Activated naive CD4-positive, alpha-beta T cell treated with Interleukin-2 at 50 U/mL for 16 hours (primary cell): ENCODE measurements at regions not wholly inside any gene's neighbourhood (a gene's known extent, or its start where the extent isn't known, plus 50 kb on each side); places are given as distances from the start of the nearest gene placed in this dataset.

Source experiments
- DNase-seq: peaks from one replicate; pipeline ENCODE4 v3.0.0-alpha.2; 2020

DNA sequence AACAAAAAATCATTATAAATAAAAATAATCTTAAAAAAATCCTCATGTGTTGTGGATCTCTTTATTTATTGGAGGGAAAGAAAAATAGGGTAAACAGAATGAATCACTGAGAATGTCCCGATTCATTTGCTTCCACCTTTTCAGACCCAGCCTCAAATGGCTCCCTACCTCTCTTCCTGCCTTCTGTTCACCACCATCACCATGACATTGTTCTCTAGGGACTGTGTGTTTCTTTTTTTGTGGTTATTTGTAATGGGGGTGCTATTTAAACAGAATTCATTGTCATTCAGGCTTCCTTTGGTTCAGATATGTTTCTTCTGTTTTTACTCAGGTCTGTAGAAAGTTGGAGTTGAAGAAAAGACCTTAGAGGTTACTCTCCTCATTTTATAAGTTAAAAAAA is 198.2 kb downstream of the KIF4B start:
- no peak for DNase-seq

DNA sequence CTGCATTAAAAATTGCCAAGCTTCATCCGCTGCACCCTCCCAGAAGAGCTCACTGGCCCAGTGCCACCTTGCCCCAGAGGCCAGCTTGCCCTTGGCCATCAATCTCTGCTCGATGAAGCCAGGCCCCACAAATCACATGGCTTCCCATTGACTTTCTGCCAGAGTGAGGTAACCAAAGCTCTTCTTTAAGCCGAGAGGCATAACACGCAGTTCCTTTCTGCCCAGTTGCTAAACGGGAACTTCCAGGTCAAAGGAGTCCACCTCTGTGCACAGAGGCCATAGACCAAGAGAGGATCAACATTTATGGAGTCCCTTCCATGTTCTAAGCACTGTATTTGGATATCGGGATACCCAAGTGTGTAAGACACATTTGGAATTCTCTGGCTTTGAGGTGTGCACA is 208.8 kb downstream of the KIF4B start:
- DNase-seq: no peak

DNA sequence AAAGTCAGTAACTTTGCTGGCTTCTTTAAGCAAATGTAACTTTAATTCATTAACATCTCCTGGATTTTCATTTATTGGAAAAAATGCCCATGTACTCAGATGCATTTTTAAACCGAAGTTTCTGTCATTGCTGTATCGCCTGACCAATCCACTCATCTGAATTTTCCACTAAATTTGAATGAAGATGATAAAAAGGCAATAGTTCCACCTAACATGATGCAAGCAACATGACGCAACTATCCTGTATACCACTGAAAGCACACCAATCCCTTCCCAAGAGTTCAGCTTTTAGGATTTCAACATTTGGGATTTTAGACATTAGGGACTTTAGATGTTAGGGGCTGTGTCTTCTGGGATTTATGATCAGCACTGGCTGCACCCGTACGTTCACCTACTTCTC is 215.6 kb downstream of the KIF4B start:
- DNase-seq: no peak

DNA sequence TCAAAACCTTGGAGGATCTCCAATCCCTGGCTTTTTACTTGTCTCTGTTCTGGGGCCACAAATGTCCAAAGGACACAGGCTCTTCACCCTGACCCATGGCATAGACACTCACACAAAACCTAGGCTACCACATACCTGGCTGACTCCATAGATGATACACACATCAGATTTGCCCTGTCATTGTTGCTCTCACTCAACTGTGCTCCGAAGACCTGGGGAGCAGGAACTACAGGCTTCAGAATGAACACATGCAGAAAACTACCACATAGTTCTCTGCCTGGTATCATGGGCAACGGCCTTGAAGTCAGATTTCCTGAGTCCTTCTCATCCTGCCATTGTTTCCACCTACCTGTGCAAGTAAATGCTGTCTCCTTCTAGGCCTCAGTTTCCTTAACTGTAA is 226.2 kb downstream of the KIF4B start:
- no peak for DNase-seq

DNA sequence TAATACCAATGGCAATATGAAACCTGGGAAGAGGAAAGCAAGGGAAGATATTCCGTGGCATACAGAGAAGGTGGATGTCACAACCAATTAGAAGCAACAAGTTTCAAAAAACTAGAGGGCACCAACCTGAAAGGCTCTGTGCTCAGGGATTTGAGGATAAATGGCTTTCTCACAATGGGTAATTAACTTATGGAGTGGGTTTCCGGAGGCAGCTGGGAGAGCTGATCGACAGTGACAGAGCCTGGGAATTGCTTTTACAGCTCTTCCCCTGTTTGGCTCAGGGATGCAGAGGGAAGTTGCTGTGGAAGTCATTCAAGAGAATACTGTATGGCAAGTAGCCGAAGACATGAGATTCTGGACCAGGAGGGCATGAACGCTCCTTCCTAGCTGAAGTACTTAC is 237.0 kb downstream of the KIF4B start:
- DNase-seq: no peak

DNA sequence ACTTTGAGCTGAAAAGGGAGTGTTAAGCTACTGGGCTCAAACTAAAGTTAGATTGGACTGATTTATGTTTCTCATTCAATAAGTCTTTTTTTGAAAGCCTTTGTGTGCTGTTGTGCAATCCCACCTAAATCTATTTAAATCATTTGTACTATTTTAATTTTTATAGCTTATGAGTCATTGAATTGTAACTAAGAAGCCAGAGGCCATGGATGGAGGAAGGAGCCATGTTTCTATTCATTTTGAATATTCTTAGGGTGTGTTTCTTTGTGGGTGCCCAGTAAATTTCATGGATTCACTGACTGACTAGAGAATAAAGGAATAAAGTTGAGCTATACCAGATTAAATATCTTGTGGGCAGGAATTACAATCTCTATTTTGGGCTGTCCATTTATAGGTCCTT is 238.5 kb downstream of the KIF4B start:
- no peak for DNase-seq

DNA sequence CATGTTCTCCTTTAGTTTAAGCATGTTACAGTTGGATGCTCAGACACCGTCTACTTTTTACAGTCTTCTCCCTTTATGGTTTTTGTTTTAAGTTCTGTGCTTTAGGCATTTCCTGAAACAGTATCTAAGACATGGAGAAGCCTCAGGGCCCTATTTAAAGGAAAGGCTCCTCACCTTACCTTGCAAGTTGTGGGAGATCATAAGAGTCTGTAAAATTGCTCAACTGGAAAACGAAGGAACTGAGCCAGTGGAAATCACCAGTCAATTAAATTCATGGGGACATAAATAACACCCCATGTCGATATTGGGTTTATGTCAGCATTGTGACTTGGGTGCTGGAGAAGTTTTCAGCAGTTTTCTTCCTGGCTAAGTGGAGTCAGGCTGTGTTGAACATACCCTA is 239.2 kb downstream of the KIF4B start:
- DNase-seq: no peak

DNA sequence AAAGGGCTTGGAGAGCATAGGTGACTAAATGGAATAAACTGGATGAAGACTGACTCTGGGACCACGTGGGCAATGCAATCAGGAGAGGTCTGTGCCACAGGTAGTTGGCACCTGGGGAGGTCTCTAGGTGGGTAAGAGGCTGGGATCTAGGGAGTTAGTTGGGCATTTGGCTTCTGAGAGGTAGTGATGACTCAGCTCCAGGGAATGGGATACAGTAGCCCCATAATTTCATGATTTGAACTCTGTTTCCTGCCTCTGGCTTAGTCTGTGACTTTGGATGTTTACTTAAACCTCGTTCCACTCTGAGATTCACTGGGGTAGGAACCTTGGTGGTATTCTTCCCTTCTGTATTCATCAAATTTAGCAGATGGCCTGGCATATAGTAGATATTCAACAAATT is 240.8 kb downstream of the KIF4B start:
- DNase-seq: no peak

DNA sequence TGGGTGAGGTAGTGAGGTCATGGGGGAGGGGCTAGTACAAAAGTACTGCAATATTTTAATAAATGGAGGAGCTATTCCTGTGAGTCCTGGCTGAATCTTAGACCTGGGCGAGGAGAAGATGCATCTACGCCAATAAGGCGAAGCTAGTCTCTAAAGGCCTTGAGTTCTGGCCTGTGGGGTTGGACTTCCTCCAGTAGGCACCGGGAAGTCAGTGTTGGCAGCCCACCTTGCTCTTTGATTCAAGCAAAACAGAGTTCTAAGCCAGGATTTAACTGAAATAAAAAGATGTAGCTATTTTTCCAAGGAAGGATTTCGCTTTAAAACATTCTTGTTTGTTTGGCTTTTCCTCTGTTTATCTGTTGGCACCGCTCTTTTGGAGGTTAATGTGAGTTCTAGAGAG is 244.6 kb downstream of the KIF4B start:
- no peak for DNase-seq

DNA sequence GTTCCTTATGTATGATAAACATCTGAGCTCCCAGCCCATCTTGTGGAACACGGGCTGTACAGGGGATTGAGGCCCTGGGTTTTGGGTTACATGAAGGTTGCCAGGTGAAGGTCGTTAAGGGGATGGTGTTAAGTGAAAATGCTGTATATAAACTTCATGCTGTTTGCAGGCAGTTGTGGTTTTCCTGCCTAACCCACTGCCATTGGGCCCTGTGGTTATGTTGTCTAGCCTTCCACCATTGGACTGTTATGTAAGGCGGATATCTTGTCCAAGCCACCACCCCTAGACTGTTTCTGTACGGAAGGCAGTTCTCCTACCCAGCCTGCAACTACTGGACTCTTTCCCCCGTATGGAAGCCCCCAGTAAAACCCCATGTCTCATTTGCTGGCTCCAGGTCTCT is 246.1 kb downstream of the KIF4B start:
- DNase-seq: no peak

DNA sequence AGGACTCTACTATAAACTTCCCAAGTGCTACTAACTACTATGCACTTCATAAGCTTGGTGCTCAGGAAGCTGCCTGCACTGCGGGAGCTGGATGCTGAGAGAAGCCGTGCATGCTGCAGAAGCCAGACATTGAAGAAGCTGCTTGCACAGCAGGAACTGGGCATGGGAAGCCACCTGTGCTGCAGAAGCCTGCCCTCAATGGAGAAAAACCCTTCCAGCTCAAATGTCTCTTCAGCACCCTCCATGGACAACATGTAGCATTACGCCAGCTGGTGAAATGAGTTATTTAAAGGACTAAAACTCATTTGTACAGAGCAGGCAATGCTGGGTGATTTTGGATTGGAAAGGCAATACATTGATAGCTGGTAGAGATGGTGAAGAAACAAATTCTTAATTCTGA is 247.2 kb downstream of the KIF4B start:
- no peak for DNase-seq

DNA sequence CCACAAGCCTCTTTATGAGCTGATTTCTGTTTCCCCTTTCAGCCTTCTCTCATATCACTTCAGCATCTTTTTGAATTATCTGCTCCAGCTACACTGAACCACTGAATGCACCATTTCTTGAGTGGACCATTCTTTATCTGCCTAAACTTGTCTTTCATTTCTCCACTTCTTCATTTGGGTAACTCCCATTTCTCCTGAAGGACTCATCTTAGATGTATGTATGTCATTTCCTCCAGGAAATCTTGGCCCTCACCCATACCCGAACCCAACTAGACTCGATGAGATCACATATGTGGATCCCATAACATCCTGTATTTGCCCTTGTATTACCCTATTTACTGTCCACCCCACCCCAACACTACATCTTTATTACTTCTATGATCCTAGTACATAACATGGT is 249.8 kb downstream of the KIF4B start:
- DNase-seq: no peak

DNA sequence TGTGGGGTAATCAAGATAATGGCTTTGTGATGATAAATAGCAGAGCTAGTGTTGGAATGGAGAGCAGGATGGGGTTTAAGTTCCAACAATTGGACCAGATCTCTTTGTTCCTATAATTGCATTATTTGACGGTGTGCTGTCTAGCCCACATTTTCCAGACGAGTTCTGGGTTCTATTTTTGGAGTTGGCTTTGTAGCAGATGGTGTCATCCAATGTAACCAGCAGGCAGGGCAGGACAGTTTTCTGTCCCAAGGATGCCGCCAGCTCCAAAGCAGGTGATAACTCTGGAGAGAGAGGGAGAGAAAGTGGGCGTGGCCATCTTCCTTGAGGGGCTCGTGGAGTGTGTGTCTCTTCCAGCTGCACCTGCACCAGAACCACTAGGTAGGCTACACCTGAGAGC is 251.3 kb downstream of the KIF4B start:
- no peak for DNase-seq

DNA sequence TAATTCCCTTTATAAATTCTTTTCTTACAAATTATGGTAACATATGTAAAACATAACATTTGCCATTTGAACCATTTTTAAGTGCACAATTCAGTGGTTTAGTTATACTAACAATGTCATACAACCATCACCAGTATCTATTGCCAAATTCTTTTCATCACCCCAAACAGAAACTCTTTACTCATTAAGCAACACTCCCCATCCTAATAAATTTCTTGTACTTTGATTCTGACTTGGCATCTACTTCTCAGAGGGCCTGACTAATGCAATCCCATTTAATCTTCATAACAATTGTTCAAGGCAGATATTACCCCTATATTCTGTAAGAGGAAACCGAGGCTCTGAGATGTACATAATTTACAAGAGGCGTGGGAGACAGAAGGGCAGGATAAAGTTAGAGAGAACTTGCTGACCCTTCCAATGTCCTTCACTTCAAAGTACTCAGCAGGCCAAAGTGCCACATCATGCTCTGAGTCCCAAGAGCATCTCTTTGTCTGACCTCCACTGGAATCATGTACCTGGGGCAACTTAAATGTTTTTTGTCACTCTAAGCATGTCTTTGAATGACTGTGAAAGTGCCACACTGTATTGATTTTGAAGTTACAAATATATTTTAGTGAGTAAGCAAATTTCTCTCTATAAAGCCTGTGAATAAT is 255.3 kb downstream of the KIF4B start:
- no peak for DNase-seq

DNA sequence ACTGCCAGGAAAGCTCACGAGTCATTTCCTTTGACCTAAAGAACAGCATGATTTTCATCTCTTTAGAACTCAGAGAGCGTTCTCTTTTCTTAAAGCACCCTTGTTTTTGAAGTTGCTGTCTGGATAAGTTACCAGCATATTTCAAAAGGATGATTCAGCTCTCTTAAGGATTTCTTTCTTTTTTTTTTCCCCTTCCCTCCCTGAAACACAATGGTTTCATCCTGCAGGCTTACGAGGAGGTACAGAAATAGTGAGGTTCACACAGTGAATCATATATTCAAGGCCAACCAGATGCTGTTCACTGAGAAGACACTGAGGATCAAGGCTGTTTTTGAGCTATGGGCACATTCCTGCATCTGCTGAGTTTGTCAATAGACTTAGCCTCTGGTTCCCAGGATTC is 257.2 kb downstream of the KIF4B start:
- no peak for DNase-seq

DNA sequence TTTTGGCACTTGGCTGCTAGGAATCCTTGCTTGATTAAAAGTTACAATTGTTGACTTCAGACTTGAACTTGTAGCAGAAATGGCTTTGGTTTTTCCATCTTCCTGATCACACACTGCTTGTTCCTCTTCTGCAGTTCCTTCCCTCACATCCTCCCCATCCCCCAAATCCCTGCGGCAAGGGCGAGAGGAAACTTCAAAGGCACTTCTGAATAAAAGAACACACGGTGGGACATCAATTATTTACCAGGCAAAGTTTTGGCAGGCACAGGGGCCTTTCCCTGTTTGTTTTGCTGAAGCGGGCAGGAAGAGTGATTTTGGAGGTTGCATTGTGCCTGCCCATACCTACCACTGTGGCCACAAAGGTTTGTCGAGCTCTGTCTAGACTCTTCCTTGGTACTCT is 260.9 kb downstream of the KIF4B start:
- no peak for DNase-seq

DNA sequence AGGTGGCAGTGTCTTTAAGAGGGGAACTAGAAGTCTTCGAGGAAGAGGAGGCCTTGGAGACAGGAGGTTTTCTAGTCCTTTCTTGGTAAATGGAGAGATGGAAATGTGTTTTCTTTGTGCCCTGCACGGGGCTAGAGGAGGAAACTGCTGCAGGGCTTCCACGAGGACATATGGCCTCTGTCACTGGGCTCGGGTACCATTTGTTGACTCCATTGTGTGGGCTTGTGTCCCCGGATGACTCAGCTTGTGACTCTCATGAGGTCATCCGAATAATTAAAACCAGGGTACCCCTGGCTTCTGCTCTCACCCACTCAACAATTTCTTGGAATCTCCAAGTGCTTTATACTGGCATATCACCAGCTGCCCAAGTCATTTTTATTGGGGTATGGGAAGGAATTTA is 261.7 kb downstream of the KIF4B start:
- DNase-seq: no peak

DNA sequence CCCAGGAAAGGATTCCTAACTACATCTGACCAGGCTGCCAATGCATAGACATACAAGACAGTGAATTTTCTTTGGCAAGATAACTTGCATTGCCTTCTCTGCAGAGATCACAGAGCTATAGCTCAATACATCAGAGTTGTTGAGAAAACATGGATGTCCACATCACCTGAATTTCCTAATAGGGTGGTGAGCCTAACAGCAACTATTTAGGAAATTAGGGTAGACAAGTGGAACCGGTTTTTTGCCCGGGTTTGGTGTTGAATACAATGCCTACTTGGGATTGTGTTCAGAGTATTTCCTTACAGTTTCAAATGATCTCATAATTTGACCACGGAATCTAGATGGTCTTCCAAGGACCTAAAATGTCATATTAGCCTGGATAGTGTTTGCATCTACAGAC is 262.7 kb downstream of the KIF4B start:
- no peak for DNase-seq

DNA sequence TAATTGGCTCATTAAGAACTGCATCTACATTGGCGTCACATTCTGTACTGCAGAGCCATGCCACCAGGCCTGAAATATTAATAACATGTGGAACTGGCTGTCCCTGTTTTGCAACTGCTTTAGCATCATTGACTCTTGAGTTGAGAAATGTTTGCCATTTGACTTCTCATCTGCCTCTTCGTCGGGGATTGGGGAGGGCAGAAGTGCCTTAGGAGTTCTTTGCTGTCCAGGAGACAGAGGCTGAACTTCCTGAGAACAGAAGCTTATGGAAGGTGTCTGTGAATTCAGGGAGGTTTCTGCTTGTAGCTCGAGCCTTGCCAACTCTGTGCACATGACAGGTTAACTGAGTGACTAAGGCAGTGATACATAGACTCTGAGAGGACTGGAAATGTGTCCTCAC is 265.0 kb downstream of the KIF4B start:
- DNase-seq: no peak

DNA sequence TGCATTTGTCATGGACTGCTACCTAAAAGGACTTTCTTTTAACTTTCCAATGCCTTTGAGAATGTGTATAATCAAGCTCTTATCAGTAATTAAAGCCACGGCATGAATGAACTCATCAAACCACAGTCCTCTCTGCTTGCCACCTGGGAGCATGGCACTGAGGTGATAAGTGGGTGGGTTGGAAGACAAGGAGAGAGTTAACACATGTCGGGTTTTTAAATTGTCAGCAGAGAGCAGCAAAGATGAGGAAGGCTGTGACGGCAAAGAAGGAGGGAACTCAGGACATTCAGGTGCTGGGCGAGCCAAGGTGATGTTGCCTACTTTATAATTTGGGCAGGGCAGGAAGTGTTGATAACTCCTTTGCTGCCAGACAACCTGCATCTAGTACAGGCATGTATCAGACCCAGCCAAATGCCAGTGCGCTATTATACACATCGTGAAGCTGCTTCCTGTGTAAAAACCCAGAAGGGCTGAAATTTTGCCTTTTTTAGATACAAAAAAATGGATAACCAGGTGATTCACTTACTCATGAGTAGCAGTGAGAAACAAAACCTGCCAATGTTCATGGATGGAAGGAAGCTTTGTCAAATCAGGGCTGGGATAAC is 269.1 kb downstream of the KIF4B start:
- DNase-seq: no peak

DNA sequence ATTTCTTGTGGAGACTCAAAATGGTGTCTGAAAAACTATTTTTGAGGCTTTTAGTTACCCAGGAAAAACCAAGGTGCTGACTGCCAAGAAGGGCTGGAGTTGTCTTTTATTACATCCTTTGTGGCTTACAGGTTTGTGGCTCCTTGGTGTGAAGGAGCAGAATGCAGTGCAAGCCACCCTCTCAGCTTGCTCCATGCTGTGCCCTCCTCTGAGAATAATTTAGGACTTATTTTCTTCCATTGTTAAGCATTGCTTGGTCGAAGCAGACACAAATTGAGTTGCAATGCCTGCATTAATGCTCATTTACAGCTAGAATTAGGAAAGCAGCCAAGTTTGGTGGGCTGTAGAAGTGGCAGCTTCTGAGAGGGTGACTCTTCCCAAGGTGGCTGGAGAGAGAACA is 272.2 kb downstream of the KIF4B start:
- DNase-seq: no peak

DNA sequence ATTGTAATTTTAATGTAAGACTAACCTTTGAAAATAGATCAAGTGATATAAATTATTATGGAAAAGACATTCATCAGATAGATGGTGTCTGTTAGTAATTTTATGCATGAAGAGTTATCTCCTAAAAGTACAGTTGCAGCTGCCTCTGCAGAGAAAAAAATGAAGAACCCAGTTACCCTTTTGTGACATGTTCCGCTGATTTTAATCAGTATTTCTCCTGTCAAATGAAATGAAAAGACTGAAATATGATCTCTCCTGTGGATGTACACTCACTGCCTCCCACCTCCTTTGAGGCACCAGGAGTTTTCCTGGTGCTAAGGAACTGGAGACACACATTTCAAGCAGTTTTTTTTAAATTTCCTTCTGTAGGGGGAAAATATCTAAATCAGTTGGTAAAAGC is 277.4 kb downstream of the KIF4B start:
- no peak for DNase-seq

DNA sequence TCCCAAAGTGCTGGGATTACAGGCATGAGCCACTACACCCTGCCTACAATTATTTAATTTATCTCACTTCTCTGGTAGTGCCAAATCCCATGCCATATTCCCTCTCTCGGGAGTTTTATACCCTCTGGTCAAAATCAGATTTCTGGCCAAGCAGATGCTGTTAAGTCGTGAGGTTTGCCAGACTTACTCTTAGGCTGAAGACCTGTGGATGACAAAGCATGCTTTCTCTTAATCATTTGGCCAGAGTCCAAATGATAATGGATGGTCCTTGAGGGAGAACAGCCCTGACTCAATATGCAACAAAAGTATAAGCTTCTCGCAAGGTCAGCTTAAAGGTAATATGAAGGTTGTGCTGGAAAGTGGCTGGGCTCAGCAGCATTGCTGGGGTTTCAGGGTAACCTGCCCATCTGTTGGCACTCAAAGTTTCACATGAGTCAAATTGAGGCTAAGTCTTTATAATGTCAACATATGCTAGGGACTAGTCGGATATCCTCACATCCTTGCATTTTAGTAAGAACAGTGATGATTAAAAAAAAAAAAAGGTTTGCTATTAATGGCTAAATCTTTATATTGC is 280.1 kb downstream of the KIF4B start:
- no peak for DNase-seq

DNA sequence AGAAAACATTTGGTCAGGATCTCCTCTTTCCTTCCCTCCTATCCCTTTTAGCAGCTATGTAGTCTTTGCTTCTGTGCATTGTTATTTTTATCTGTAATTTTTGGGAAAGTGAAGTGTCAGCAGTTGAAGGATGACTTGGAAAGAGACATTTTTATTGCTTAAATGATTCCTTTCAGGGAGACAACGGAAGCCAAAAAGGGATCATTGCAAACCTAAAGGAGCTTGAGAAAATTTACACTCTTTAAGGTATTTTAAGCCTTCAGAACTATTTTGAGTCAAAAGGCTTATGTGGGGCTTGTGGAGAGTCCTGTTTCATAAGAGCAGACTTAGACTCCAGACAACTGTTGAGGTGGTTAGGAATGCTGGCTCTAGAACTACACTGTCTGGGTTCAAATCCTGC is 281.6 kb downstream of the KIF4B start:
- no peak for DNase-seq

DNA sequence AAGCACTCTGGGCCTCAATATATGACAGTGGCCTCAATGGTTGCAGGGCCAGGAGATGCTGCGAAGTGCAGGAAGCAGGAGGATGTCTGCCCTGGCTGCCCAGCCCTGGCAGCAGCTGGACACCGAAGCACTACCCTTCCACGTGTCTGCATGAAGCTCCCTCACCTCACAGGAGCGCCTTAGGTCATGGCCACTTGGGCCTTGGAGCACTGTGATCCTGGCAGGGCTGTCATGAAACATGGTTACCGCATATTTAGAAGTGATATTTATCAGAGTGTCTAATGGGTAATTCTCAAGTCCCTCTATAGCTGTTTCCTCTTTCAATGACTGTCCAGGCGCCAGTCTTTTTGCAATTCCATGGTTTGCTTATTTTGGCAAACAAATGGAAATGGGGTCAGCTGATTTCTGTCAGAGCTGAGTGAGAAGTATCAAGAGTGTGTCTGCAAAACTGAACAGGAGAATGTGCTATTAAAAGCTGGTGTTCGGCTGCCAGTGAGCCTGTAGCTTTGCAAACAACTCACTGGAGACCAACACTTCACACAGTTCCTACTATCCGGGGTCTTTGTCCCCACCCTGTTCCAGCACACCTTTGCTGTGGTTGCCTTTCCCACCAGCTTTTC is 285.9 kb downstream of the KIF4B start:
- no peak for DNase-seq
